CD4-positive, alpha-beta T cell treated with Interleukin-15 for 4 hours (primary cell): ENCODE measurements at regions not wholly inside any gene's neighbourhood (a gene's known extent, or its start where the extent isn't known, plus 50 kb on each side); places are given as distances from the start of the nearest gene placed in this dataset.
"Not testable (repeated sequence)": the region's sequence is repeated elsewhere in the genome, so short reads cannot be mapped to it uniquely, and the experiment has no call there.

Source experiments
- DNase-seq: peaks from one replicate; pipeline ENCODE4 v3.0.0-alpha.2; 2020; ENCODE audit warnings: low spot score

- no peak for DNase-seq
These were observed 53.5 kb downstream of the TEX51 start for GRCh38 chr2:126952216-126952615.

- no peak for DNase-seq
These were observed 54.8 kb downstream of the TEX51 start for GRCh38 chr2:126953483-126953882.

GRCh38 chr2:126954831-126955230 lies 56.1 kb downstream of the TEX51 start:
- no peak for DNase-seq

- DNase-seq = not testable (repeated sequence)
These were observed 58.1 kb downstream of the TEX51 start for GRCh38 chr2:126956773-126957172.

GRCh38 chr2:126963390-126963789 lies 64.7 kb downstream of the TEX51 start:
- DNase-seq = no peak

- no peak for DNase-seq
These were observed 67.9 kb downstream of the TEX51 start for GRCh38 chr2:126966601-126967000.

- DNase-seq = no peak
These were observed 71.9 kb downstream of the TEX51 start for GRCh38 chr2:126970583-126970982.

GRCh38 chr2:126971162-126971480 lies 72.4 kb downstream of the TEX51 start:
- no peak for DNase-seq

- peak; percentile 59 for DNase-seq
These were observed 73.0 kb downstream of the TEX51 start for GRCh38 chr2:126971481-126972278.

- no peak for DNase-seq
These were observed 73.6 kb downstream of the TEX51 start for GRCh38 chr2:126972279-126972626.

- DNase-seq = no peak
These were observed 75.1 kb downstream of the TEX51 start for GRCh38 chr2:126973745-126974144.

- DNase-seq = no peak
These were observed 77.3 kb downstream of the TEX51 start for GRCh38 chr2:126975671-126976655.

GRCh38 chr2:126976721-126977328 lies 78.1 kb downstream of the TEX51 start:
- no peak for DNase-seq

- no peak for DNase-seq
These were observed 79.6 kb downstream of the TEX51 start for GRCh38 chr2:126978333-126978732.

GRCh38 chr2:126979039-126980003 lies 80.6 kb downstream of the TEX51 start:
- no peak for DNase-seq

GRCh38 chr2:126981476-126981875 lies 82.8 kb downstream of the TEX51 start:
- DNase-seq = no peak

GRCh38 chr2:126982935-126983334 lies 84.2 kb downstream of the TEX51 start:
- DNase-seq = no peak

- DNase-seq = no peak
These were observed 88.0 kb downstream of the TEX51 start for GRCh38 chr2:126986631-126987187.

- DNase-seq = no peak
These were observed 89.8 kb downstream of the TEX51 start for GRCh38 chr2:126988482-126988881.

- not testable (repeated sequence) for DNase-seq
These were observed 90.4 kb downstream of the TEX51 start for GRCh38 chr2:126989064-126989463.

- DNase-seq = no peak
These were observed 91.5 kb downstream of the TEX51 start for GRCh38 chr2:126990200-126990599.
